ENCODE measurements at regions not wholly inside any gene's neighbourhood (a gene's known extent, or its start where the extent isn't known, plus 50 kb on each side); places are given as distances from the start of the nearest gene placed in this dataset.

- no peaks in the 10 kb centered on the region for H3K36me3 ChIP-seq
- peaks cover 0 to 13% of the 10 kb centered on the region in 2 donors for H3K9me3 ChIP-seq
- H3K27ac ChIP-seq, result peak overlapping the region in 1 of 2 donors; percentile 34
- ATAC-seq, result peak; percentile 56
- H3K27me3 ChIP-seq, result no peaks in the 10 kb centered on the region
- H3K4me3 ChIP-seq, result no peak overlapping the region
- no peak for TF ChIP-seq CTCF (IDR thresholded peaks at IDR 0.05)
- intact Hi-C loops (cut with DNase I), result no loop called here
- peaks cover 0 to 8% of the 10 kb centered on the region in 2 donors for H3K4me1 ChIP-seq
- peak in 1 of 4 donors; percentile 54 for DNase-seq
These were observed 60.8 kb upstream of the KCNJ15 start for GRCh38 chr21:38196036-38196435.

GRCh38 chr21:38202811-38203210 is 54.0 kb upstream of the KCNJ15 start:
- Histone ChIP-seq H3K27me3 (no peaks in the 10 kb centered on the region), H3K27ac (no peak overlapping the region), H3K36me3 (no peaks in the 10 kb centered on the region), H3K4me1 (peaks cover 0 to 4% of the 10 kb centered on the region in 2 donors), H3K9me3 (no peaks in the 10 kb centered on the region), H3K4me3 (no peak overlapping the region)
- no peak for TF ChIP-seq CTCF (IDR thresholded peaks at IDR 0.05)
- intact Hi-C loops (cut with DNase I), result no loop called here
- ATAC-seq, result no peak
- no peak for DNase-seq

- Histone ChIP-seq H3K9me3 (no peaks in the 10 kb centered on the region), H3K4me3 (no peak overlapping the region), H3K27ac (no peak overlapping the region), H3K36me3 (no peaks in the 10 kb centered on the region), H3K27me3 (no peaks in the 10 kb centered on the region), H3K4me1 (peaks cover 0 to 4% of the 10 kb centered on the region in 2 donors)
- DNase-seq (no peak), ATAC-seq (no peak)
- no peak for TF ChIP-seq CTCF (IDR thresholded peaks at IDR 0.05)
- intact Hi-C loops (cut with DNase I), result no loop called here
These were observed 53.6 kb upstream of the KCNJ15 start for GRCh38 chr21:38203229-38203628.

GRCh38 chr21:38205940-38206339 is 50.9 kb upstream of the KCNJ15 start:
- no peak for ATAC-seq
- no peak for TF ChIP-seq CTCF (IDR thresholded peaks at IDR 0.05)
- intact Hi-C loops (cut with DNase I), result no loop called here
- Histone ChIP-seq H3K4me1 (peaks cover 0 to 4% of the 10 kb centered on the region in 2 donors), H3K9me3 (peaks cover 0 to 3% of the 10 kb centered on the region in 2 donors), H3K27me3 (no peaks in the 10 kb centered on the region), H3K4me3 (no peak overlapping the region), H3K27ac (no peak overlapping the region), H3K36me3 (no peaks in the 10 kb centered on the region)
- no peak for DNase-seq

GRCh38 chr21:38206646-38207045 is 50.1 kb upstream of the KCNJ15 start:
- H3K4me1 ChIP-seq, result peaks cover 0 to 8% of the 10 kb centered on the region in 2 donors
- no peak overlapping the region for H3K27ac ChIP-seq
- intact Hi-C loops (cut with DNase I), result no loop called here
- no peaks in the 10 kb centered on the region for H3K36me3 ChIP-seq
- peaks cover 0 to 3% of the 10 kb centered on the region in 2 donors for H3K9me3 ChIP-seq
- H3K27me3 ChIP-seq, result no peaks in the 10 kb centered on the region
- ATAC-seq (no peak), DNase-seq (no peak)
- no peak overlapping the region for H3K4me3 ChIP-seq
- TF ChIP-seq CTCF (IDR thresholded peaks at IDR 0.05), result no peak

All from left lung (tissue), 4 donors.